Activated CD4-positive, alpha-beta T cell treated with anti-CD3 and anti-CD28 coated beads, Interleukin-2, amount 50 U/mL, for 4 hours (primary cell): ENCODE measurements at regions not wholly inside any gene's neighbourhood (a gene's known extent, or its start where the extent isn't known, plus 50 kb on each side); places are given as distances from the start of the nearest gene placed in this dataset.

Experiments
- DNase-seq, 2 experiments: peaks; one replicate each; pipeline ENCODE4 v3.0.0-alpha.2; 2020

DNA sequence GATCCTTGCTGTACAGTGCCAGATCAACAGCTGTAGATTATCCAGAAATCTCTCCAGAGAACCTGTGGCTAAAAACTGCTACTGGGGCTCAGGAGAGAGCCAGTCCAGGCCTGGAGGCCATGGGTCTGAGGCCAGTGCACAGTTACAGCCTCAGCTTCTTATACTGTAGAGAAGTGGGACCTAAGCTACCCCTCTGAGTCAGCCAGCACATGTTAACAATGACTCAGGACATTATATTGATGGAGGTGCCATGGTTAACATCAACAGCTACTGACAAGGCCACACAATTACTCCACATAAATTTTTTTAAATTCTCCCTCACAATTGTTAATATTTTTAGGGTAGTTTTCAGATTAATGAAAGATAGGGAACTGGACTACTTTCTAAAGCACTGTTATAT is 138.5 kb downstream of the RBM26 start:
- no peak for DNase-seq

DNA sequence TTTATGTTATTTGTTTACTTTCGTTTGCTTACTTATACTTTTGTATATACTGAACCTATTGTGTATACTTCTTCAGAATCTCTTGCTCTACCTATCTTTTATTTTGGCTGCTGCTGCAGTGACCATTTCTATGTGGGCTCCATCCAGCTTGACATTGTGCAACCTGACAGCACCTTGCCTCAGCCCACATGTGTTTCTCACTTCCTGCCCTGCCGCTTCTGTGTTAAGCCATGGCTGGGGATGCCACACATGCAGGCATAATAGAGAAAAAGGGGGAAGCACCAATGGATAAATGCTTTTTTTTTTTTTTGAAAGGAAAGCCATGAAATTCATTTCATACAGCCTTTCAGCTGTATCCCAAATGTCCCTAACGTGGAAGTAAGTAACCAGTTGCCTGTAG is 147.6 kb downstream of the RBM26 start:
- no peak for DNase-seq

DNA sequence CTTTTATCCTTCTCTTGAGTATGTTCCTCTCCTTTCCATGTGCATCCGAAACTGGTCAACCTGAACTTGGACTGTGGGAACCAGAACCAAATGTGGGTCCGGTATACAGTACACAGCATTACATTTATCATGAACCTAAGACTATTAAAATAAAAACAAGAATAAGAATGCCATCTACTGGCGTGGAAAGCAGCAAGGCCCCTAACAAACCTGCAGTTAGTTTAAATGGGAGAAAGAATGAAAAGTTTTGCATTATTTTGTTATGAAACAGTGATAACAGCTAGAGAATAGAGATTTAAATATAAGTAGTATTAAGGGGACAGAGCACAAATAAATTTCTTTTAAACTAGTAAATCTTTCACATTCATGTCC is 159.5 kb downstream of the RBM26 start:
- no peak for DNase-seq

DNA sequence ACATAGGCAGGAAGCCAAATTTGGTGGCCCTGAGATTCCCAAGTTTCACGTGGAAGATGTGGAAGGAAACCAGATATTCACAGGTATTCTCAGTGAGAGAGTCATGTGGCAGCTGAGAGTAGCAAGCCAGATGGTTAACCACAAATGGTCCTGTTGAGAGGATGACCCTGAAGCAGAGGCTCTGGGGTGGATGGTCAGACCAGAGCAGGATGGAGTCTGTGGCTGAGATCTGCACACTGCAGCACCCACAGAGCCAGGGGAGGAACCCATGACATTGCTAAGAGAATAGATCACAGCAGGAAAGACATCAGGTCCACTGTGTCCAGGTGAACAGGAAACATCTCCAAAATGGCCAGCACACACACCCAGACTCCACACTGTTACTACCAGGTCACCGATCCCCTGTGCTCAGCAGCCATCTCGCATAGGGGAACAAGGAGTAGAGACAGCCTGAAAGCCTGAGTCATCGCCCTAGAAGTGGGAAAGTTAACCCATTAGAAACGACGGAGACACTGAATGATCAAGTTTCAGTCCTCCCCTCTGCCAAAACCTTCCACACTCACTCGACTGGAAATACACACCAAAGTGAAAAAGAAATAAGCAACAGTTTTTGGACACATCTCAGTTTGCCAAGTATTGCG is 160.0 kb downstream of the RBM26 start:
- no peak for DNase-seq

DNA sequence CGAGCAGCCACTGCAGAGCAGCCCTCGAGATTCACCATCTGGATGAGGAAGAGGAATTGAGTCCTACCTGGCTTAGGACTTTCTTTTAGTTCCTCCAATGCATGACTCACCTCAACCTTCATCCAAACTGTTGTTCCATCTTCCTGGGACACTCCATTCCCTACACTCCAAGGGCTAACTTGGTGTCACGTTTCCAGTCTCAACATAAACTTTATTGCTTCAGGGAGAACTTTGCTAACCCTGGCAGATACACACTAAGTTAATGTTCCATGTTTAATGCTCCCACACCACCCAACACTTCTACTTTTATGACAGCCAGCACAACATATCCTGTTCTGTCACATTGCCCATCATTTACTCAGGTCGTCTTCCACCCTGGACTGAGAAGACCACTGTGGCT is 164.4 kb downstream of the RBM26 start:
- no peak for DNase-seq

DNA sequence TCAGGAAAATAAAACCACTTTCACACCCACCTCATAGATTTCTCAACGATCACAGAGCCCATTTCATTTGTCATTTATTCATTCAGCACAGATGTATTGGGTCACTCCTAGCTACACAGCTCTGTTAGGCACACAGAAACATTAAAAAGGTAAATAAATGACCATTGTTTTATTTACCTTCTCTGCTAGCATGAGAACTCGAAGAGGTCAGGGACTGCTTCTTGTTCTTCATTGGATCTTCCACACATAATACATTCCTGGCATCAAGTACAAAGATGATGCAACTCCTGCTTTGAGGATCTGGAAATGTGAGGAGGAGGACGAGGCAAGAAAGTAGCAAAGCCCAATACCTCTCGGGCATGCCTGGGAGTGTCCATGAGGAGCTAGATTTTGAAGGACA is 168.1 kb downstream of the RBM26 start:
- no peak for DNase-seq

DNA sequence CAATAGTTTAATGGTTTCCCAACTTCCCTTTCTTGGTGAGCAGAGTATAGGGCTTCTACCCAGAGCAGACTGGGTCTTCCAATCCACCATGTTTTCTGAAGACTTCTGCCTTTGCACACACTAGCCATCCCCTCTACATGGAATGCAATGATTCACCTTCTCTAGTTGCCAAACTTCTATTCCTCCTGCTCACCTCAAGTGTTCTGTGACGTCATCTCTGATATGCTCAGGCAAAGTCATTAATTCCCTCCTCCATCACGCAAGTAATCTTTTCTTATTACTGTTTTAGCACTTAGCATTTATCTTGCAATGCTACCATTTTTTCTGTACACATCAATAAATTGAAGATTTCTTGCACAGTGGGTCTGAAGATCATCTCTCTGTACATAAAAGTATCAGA is 174.2 kb downstream of the RBM26 start:
- no peak for DNase-seq

DNA sequence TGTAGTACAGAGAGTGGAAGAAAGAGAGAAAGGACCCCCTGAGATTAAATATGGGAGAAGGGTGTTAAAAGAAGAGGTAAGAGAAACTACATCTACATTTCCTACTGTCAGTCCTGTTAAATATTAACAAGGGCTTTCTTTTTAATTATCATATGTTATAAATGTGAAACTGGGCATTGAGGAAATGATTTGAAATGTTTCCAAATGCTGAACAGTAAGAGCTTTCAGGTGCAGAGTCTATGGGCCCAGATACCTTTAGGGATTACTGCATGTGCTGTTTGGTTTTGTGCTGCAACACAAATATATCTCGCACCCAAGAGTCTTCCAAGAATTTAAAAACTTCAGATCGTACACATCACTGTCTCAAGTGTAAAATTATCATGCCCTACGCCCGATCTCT is 176.3 kb downstream of the RBM26 start:
- DNase-seq = no peak

DNA sequence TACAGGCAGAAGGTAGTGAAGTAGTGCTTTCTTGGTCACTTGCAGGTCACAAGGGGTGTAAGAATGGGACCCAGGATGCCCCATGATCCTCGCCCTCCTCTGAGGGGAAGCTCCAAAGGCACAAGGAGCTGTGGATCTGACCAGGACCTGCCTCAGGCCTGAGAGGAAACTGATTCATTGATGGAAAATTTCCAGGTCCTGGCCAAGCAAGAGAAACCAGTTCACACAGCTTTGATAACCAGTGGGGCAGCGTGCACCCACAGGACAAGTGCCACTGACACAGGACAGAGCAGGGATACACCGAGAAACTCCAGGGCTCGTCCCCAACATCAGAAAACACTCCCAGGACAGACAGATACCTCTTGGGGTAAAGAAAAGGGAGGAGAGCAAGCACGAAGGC is 177.1 kb downstream of the RBM26 start:
- no peak for DNase-seq

DNA sequence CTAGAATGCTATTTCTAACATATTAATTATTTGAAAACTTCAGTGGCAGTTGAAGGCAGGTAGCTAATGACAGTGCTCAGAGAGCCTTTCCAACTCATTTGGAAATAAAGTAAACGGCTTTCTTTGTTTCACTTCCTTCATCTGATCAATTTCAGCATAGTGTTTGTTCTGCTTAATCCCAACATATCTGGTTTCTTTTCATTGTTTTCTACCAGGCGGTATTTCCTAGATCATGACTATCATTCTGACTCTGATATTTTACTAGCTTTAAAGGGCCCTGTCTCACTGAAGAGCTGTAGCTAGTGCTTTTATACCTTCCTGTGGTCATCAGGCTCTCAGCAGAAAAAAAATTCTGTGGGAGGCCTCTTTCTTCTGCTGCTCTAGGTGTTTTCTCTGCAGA is 178.6 kb downstream of the RBM26 start:
- DNase-seq = no peak

DNA sequence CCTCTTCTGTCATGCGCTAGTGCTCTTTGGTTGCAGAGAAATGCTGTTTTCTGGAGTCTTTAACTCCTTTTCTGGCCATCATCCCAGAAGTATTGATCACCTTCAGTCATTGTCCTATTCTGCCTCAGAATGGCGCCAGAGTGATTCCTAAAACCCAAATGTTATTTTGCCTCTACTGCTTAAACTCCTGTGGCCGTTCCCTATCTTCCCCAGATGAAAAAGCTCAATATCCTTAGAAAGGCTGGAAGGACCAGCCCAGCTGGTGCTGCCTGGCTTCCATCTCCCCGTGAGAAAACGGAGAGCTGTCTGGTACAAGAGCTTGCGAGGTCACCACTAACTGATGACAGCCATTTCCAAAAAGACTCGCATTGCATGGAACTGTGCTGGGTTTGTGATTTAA is 179.1 kb downstream of the RBM26 start:
- DNase-seq = no peak

DNA sequence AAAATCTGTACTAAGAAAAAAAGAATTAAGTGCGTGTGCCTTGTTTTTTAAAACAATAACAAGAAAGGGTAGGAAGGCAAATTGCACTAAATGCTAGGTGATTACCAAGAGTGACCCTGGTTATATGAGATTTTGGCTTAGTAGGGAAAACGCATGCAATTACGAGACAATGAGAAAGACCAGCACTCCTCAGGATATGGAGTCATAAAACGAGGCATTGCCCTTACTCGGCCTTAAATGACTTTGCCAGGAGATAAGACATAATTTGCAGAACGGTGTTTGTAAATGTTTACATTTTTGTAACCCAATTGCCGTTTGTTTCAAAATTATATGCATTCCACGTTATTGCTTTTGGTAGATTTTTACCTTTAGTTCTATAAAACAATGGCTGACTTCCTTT is 179.8 kb downstream of the RBM26 start:
- DNase-seq = no peak

DNA sequence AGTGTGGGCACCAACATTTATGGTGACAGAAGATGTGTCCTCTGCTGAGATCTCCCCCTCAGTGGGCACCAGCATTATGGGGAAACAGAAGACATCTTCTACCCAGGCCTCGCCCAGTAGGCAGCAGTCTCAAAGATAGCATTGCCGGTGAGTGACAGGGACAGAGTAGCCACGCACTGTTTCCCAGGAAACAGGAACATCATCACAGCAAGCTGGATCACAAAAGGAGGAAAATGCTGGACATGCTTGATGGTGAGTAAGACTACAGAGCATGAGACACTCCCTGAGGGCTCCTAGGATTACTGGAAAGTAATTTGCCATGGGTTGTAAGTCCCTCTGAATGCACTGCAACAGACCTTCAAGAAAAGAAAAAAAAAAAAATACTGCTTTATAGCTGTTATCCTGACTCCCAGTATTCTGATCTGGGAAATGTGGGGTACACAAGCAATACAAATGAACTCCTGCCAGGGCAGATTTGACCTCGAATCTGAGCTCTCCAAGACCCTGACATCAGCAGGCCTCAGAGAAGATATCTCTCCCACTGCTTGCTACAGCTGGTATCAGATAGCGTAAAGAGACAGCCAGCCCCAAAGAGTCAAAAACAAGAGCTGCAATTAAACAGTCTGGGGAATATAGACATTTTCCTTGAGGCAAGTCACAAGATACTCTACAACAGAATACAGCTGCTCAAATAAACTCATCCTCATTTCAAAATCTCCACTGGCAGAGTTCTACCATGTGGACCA is 180.4 kb downstream of the RBM26 start:
- DNase-seq = no peak

DNA sequence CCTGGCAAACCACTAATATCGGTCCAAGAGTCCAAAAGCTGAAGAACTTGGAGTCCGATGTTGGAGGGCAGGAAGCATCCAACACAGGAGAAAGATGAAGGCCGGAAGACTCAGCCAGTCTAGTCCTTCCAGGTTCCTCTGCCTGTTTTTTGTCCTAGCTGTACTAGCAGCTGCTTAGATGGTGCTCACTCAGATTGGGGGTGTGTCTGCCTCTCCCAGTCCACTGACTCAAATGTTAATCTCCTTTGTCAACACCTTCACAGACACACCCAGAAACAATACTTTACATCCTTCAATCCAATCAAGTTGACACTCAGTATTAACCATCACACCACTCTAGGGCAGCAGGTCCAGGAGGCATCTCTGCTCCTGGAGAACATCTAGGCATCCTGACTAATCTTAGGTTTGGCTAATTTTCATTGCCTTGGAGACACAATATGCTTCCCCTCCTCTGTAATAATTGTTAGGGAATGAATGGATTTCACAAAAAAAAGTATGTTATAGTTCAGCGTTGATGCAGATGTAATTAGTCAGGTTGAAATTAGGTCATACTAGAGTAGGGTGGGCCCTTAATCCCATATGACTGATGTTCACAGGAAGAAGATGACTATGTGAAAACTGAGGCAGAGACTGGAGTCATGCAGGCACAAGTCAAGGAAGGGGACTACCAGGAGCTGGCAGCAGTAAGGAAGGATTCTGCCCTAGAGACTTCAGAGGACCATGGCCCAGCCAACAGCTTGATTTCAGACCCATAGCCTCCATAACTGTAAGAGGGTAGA is 183.4 kb downstream of the RBM26 start:
- no peak for DNase-seq

DNA sequence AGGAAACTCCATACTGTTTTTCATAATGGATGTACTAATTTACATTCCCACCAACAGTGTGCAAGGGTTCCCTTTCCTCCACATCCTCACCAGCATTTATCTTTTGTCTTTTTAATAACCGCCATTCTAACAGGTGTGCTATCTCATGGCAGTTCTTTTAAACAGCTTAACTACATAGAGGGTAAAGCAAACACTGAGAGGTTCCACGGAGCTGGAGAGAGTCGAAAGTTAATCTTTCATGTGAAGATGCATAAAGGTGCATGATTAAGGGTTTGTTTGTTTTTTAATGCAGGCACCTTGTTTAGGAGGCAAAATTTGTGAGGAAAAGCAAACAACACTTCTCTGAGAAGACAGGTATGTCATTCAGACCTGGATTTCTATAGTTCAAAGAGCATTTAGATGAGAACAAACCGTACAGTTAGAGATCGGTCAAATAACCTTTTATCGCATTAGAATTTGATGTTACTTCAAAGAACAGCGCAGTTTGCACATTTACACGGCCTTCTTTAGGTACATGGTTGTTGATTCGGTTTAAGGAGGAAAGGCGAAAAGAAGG is 193.9 kb downstream of the RBM26 start:
- no peak for DNase-seq

DNA sequence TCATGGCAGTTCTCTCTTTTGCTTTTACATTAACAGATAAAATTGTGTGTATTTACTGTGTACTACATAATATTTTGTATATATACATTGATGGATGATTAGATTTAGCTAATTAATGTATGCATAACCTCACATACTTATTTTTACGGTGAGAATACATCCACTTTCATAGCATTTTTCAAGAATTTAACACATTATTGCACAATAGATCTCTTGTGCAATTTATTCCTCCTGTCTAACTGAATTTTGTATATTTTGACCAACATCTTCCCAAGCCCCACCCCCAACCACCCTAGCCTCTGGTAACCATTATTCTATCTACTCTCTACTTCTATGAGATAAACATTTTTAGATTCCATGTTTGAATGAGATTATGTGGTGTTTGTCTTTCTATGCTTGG is 194.7 kb downstream of the RBM26 start:
- no peak for DNase-seq

DNA sequence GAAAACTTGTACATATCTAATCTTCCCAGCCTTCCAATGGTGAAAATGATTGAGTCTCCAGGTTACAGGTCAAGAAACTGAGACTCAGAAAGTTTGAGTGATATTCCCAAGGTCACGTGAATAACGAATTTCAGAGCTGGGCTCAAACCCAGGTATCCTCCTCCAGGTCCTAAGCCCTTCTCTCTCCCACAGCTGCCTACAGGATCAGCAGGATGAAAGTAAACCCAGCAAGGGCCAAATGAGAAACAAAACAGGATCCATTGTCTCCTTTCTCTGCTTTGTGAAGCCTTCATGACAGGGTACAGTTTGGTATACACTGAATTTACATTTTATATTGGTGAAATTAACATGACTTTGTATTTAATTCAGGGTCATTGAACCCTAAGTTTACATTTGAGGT is 208.1 kb downstream of the RBM26 start:
- no peak for DNase-seq

DNA sequence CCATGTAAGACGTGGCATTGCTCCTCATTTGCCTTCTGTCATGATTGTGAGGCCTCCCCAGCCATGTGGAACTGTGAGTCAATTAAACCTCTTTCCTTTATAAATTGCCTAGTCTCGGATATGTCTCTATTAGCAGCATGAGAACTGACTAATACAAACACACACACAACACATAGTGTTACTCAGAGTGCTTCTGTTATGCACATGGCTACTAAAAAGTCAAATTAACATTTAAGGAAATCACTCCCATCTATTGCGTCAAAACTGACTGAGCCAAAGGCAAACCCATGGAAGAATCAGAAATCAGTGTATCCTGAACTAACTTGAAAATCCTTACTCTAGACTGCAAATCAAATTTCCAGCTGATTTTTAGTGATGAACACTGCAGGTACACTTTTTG is 209.2 kb downstream of the RBM26 start:
- DNase-seq = no peak

DNA sequence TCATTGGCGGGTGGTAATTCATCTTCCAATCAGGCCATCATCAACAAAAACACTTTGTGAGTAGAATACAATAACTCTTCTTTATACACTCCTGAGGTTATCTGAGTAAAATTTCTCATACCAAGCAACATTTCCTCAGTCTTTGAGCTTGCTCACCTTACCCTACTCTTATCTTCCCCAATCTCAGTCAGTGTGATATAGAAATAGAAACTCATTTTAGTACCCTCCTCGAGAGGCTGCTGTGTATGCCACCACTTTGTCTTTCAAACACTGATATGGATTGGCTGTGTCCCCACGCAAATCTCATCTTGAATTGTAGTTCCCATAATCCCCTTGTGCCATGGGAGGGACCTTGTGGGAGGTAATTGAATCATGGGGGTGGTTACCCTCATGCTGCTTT is 209.7 kb downstream of the RBM26 start:
- no peak for DNase-seq

DNA sequence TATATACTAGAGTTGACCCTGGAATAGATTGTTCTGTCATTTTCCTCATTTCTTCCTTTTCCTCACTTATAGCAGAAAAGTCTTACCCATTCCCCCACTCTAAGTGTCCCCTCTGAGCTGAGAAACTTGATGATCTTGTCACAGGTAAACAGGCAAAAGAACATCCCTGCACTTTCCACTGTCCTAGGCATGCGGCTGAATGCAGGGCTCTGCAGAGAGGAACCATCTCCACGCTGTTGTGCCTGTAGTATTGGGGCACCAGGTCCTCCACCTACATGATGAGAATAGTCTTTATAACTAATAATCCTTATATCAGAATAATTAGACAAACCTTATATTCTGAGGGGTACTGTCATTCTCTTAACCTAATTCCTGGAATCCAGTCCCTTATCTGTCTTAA is 211.3 kb downstream of the RBM26 start:
- no peak for DNase-seq

DNA sequence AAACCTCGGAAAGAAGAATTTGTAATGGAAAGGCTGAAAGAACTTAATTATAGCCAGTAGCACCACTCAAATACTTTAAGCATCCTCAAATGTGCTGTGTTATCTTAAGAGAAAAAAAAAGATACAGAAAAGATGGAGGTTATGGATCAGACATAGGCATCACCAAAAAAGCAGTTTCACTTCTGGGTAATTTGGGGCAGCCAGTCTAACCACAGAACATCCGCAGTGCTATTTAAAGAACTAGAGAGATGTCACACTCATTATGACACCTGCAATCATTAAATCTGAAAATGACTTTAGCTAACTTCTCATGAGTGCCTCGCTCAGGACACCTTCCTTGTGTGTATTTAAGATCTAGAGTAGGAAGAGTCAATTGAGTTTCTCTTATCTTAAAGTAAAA is 211.8 kb downstream of the RBM26 start:
- DNase-seq = no peak

DNA sequence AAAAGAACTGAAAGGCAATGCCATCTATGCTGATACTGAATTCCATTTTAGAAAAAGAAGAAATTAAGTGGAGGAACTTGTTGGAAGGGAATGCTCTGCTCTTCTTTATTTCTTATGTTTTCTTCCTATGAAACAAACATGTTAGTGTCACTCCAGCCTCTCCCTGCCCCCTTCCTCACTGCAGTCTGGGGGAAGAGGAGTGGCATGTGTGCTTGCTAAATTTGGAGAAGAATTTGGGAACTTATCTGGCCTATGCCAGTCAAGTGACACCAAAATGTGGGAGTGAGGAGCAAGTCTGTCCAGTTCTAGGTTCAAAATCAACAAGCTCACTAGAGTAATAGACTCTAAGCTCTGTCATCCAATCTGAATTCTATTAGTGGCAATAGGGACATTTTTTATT is 214.6 kb downstream of the RBM26 start:
- no peak for DNase-seq

DNA sequence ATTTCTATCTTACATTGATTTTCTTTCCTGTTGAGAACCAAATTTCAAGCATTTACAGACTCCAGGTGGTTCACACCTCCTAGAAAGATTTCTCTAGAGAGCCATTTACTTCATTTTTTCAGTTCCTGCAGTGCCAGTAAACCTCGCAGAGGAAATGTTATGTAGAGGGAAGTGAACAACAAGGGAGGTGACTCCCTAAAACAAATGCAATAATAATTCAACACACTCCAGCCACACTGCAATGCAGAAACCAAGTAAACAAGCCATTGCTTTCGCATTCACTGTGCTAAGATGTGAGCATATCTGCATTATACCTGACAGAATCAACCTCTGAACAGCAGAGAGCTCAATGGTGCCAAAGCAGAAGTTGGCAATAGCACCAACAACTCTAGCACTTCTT is 215.1 kb downstream of the RBM26 start:
- no peak for DNase-seq
